Peyer's patch (tissue), 4 donors: ENCODE measurements at regions not wholly inside any gene's neighbourhood (a gene's known extent, or its start where the extent isn't known, plus 50 kb on each side); places are given as distances from the start of the nearest gene placed in this dataset.
"Not testable (repeated sequence)": the region's sequence is repeated elsewhere in the genome, so short reads cannot be mapped to it uniquely, and the experiment has no call there.

Experiments
- DNase-seq, 3 donors: peaks; one replicate each; pipeline ENCODE4 v3.0.0-alpha.2; 2017 to 2019
- H3K27ac ChIP-seq, 4 donors: fragments of 200-600 bp; sonication (generic); one replicate each; pipeline ENCODE4 v1.5.1; 2016 to 2019
- H3K27me3 ChIP-seq, 2 donors: fragments of 200-600 bp; sonication (generic); one replicate each; pipeline ENCODE4 v1.5.1; 2019
- H3K36me3 ChIP-seq, 3 donors: fragments of 200-600 bp; sonication (generic); one replicate each; pipeline ENCODE4 v1.5.1; 2016 to 2019
- H3K4me1 ChIP-seq, 4 donors: fragments of 200-600 bp; sonication (generic); one replicate each; pipeline ENCODE4 v1.5.1; 2016 to 2019
- H3K4me3 ChIP-seq, 4 donors: fragments of 200-600 bp; sonication (generic); 1 replicate in 3 of 4; 2 replicates in 1 of 4; pipeline ENCODE4 v1.5.1; 2016 to 2019; ENCODE audit warnings: mild to moderate bottlenecking in 1 of 4
- H3K9me3 ChIP-seq, 4 donors: fragments of 200-600 bp; sonication (generic); one replicate each; pipeline ENCODE4 v1.5.1; 2016 to 2019; ENCODE audit warnings: mild to moderate bottlenecking in 1 of 4
- CTCF ChIP-seq, 6 experiments: fragments of 450-650 bp in 4 of 6; fragments of 200-600 bp in 2 of 6; sonication (generic) in 1 of 6; IDR thresholded peaks; one replicate each; pipeline ENCODE4 v1.5.1; 2017 to 2019; ENCODE audit warnings: antibody characterized with exemption in 6 of 6, mild to moderate bottlenecking in 3 of 6, moderate library complexity in 1 of 6
- POLR2A ChIP-seq, 2 donors: fragments of 450-650 bp; IDR thresholded peaks; one replicate each; pipeline ENCODE4 v1.5.1; 2017; ENCODE audit warnings: antibody characterized with exemption in 2 of 2, mild to moderate bottlenecking in 2 of 2, moderate library complexity in 2 of 2

DNA sequence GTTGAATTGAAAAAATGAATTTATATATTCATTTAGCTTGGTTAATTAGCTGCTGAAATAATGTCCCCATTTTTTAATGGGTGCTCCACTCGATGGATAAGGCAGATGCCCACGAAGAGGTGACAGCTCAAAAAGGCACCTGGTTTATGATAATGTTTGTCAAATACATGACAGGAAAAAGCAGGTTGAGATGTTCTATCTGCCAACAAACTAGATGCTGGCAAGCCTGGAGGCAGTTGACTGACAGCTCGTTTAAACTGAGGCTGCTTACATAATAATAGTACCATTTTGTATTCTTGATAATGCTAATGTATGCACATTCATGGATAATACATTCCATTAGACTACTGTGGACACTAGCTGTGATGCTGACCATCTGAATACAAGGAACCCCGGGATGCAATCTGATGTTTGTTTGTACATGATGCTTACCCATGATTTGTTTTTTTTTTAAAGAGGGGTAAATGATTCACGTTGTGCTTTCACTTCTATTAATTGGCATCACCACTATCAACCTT lies 69.0 kb upstream of the GPR158 start:
- Histone ChIP-seq H3K9me3 (no peaks in the 10 kb centered on the region), H3K4me3 (no peak overlapping the region), H3K36me3 (no peaks in the 10 kb centered on the region), H3K27me3 (no peaks in the 10 kb centered on the region), H3K27ac (no peak overlapping the region), H3K4me1 (no peaks in the 10 kb centered on the region)
- no peak for DNase-seq
- TF ChIP-seq POLR2A (IDR thresholded peaks at IDR 0.05) (no peak), CTCF (IDR thresholded peaks at IDR 0.05) (no peak)

DNA sequence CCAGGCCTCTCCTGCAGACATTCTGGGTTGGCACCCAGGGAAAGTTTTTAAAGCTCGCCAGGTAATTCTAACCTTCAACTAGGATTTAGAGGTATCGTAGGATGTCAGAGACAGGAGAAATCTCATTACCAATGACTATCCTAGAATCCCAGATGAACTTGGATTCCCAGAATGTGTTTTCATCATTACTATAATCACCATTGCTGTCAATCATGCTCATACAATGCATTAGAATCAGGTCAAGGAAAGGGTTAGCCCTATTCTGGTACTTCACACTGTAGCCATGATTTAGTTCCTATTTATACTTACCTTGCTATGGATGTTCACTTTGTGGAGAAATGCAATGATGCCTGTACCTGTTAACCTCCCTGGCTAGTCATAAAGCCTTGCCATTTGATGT lies 67.0 kb upstream of the GPR158 start:
- H3K27me3 ChIP-seq: no peaks in the 10 kb centered on the region
- no peaks in the 10 kb centered on the region for H3K9me3 ChIP-seq
- H3K4me3 ChIP-seq: no peak overlapping the region
- H3K4me1 ChIP-seq: no peaks in the 10 kb centered on the region
- H3K36me3 ChIP-seq: no peaks in the 10 kb centered on the region
- DNase-seq: no peak
- H3K27ac ChIP-seq: no peak overlapping the region
- TF ChIP-seq POLR2A (IDR thresholded peaks at IDR 0.05) (no peak), CTCF (IDR thresholded peaks at IDR 0.05) (no peak)

DNA sequence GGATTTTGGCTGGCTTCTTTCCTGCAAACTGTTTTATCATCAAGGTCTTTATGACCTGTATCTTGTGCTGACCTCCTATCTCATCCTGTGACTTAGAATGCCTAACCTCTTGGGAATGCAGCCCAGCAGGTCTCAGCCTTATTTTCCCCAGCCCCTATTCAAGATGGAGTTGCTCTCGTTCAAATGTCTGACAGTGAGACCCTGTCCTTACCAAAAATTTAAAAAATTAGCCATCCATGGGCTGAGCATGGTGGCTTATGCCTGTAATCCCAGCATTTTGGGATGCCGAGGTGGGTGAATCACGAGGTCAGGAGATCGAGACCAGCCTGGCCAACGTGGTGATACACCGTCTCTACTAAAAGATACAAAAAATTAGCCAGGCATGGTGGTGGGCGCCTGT lies 64.9 kb upstream of the GPR158 start:
- not testable (repeated sequence) for H3K4me1 ChIP-seq, H3K27ac ChIP-seq, H3K9me3 ChIP-seq, H3K4me3 ChIP-seq, H3K27me3 ChIP-seq, DNase-seq, H3K36me3 ChIP-seq

- Histone ChIP-seq H3K9me3 (no peaks in the 10 kb centered on the region), H3K27ac (no peak overlapping the region), H3K4me1 (no peaks in the 10 kb centered on the region), H3K27me3 (no peaks in the 10 kb centered on the region), H3K4me3 (no peak overlapping the region), H3K36me3 (no peaks in the 10 kb centered on the region)
- DNase-seq: no peak
- no peak for TF ChIP-seq POLR2A (IDR thresholded peaks at IDR 0.05)
- TF ChIP-seq CTCF (IDR thresholded peaks at IDR 0.05): no peak
These were observed 62.8 kb upstream of the GPR158 start for GRCh38 chr10:25112016-25112415.

GRCh38 chr10:25113191-25114035 lies 61.4 kb upstream of the GPR158 start:
- TF ChIP-seq CTCF (IDR thresholded peaks at IDR 0.05) (peak in 4 of 6 experiments; percentile 48 to 67 (median 64)), POLR2A (IDR thresholded peaks at IDR 0.05) (no peak)
- Histone ChIP-seq H3K4me3 (no peak overlapping the region), H3K9me3 (no peaks in the 10 kb centered on the region), H3K4me1 (no peaks in the 10 kb centered on the region), H3K27ac (no peak overlapping the region), H3K27me3 (no peaks in the 10 kb centered on the region), H3K36me3 (no peaks in the 10 kb centered on the region)
- peak; percentile 20 to 83 (median 70) for DNase-seq

GRCh38 chr10:25114036-25114411 lies 60.8 kb upstream of the GPR158 start:
- no peaks in the 10 kb centered on the region for H3K9me3 ChIP-seq
- TF ChIP-seq POLR2A (IDR thresholded peaks at IDR 0.05): no peak
- TF ChIP-seq CTCF (IDR thresholded peaks at IDR 0.05): no peak
- no peaks in the 10 kb centered on the region for H3K27me3 ChIP-seq
- no peak overlapping the region for H3K27ac ChIP-seq
- H3K4me1 ChIP-seq: no peaks in the 10 kb centered on the region
- H3K36me3 ChIP-seq: no peaks in the 10 kb centered on the region
- no peak for DNase-seq
- H3K4me3 ChIP-seq: no peak overlapping the region
